ENCODE measurements at regions not wholly inside any gene's neighbourhood (a gene's known extent, or its start where the extent isn't known, plus 50 kb on each side); places are given as distances from the start of the nearest gene placed in this dataset.

- DNase-seq, result no peak
Observed at GRCh38 chr9:90385146-90385545, 257.5 kb downstream of the DIRAS2 start.

GRCh38 chr9:90393365-90394152 is 249.1 kb downstream of the DIRAS2 start:
- no peak for DNase-seq

- DNase-seq, result no peak
Observed at GRCh38 chr9:90394871-90395270, 247.8 kb downstream of the DIRAS2 start.

GRCh38 chr9:90400091-90400490 is 242.5 kb downstream of the DIRAS2 start:
- DNase-seq, result no peak

- no peak for DNase-seq
Observed at GRCh38 chr9:90408659-90409058, 234.0 kb downstream of the DIRAS2 start.

- no peak for DNase-seq
Observed at GRCh38 chr9:90419221-90419851, 223.3 kb downstream of the DIRAS2 start.

GRCh38 chr9:90420211-90420610 is 222.4 kb downstream of the DIRAS2 start:
- no peak for DNase-seq

- DNase-seq, result no peak
Observed at GRCh38 chr9:90420768-90421513, 221.7 kb downstream of the DIRAS2 start.

GRCh38 chr9:90421786-90422185 is 220.8 kb downstream of the DIRAS2 start:
- no peak for DNase-seq

GRCh38 chr9:90423661-90424193 is 218.9 kb downstream of the DIRAS2 start:
- no peak for DNase-seq

GRCh38 chr9:90428517-90428916 is 214.1 kb downstream of the DIRAS2 start:
- no peak for DNase-seq

- no peak for DNase-seq
Observed at GRCh38 chr9:90432951-90433350, 209.7 kb downstream of the DIRAS2 start.

GRCh38 chr9:90433398-90433941 is 209.2 kb downstream of the DIRAS2 start:
- no peak for DNase-seq

GRCh38 chr9:90441814-90442213 is 200.8 kb downstream of the DIRAS2 start:
- no peak for DNase-seq

- DNase-seq, result no peak
Observed at GRCh38 chr9:90442723-90443122, 199.9 kb downstream of the DIRAS2 start.

- DNase-seq, result no peak
Observed at GRCh38 chr9:90444609-90445204, 197.9 kb downstream of the DIRAS2 start.

- no peak for DNase-seq
Observed at GRCh38 chr9:90445391-90445790, 197.2 kb downstream of the DIRAS2 start.

- DNase-seq, result no peak
Observed at GRCh38 chr9:90446200-90446948, 196.2 kb downstream of the DIRAS2 start.

GRCh38 chr9:90447773-90448172 is 194.9 kb downstream of the DIRAS2 start:
- DNase-seq, result no peak

- no peak for DNase-seq
Observed at GRCh38 chr9:90449213-90449925, 193.3 kb downstream of the DIRAS2 start.

GRCh38 chr9:90451804-90452203 is 190.8 kb downstream of the DIRAS2 start:
- DNase-seq, result no peak

Measured in amniotic stem cell (primary cell).